ENCODE measurements at regions not wholly inside any gene's neighbourhood (a gene's known extent, or its start where the extent isn't known, plus 50 kb on each side); places are given as distances from the start of the nearest gene placed in this dataset.

DNA sequence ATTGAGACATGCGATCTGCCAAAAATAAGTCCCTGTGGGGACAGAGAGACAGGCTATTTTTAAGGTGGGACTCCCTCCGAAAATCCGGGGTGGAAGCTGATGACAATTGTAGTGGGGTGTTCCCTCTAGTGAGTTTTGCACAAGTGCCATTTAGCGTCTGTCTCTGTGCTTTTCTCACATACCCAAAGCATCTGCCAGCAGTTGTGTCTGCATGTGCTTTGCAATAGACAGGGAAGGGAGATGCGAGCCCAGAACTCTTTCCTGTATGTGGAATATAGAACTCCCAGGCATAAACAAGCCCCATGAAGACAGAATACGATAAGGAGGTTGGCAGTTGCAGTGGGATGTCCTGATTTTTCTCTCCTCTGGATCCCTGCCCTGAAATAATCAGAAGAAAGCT is 282.7 kb upstream of the XYLT1 start:
- in situ Hi-C loops (cut with HindIII; ENCODE audit: low sequenced_read_pairs) = no loop called here
- no peak for DNase-seq (ENCODE audit: low read depth, low spot score)
- H3K4me3 ChIP-seq (ENCODE audit: low read depth, low read length) = no peak overlapping the region
- no peak for TF ChIP-seq CTCF (IDR thresholded peaks at IDR 0.05; ENCODE audit: low read depth, low read length)

DNA sequence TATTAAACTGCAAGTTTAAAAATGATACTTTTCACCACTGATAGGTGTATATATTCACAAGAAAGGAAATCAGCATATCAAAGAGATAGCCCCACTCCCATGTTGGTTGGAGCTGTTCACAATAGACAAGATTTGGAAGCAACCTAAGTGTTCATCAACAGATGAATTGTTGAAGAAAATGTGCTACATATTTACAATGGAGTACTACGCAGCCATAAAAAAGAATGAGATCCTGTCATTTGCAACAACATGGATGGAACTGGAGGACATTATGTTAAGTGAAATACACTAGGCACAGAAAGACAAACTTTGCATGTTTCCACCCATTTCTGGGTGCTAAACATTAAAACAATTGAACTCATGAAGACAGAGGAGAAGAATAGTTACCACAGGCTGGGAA is 278.9 kb upstream of the XYLT1 start:
- in situ Hi-C loops (cut with HindIII; ENCODE audit: low sequenced_read_pairs) = no loop called here

GRCh38 chr16:17748044-17748719 is 277.4 kb upstream of the XYLT1 start:
- no peak for DNase-seq (ENCODE audit: low read depth, low spot score)
- in situ Hi-C loops (cut with HindIII; ENCODE audit: low sequenced_read_pairs) = no loop called here
- TF ChIP-seq CTCF (IDR thresholded peaks at IDR 0.05; ENCODE audit: low read depth, low read length) = no peak
- H3K4me3 ChIP-seq (ENCODE audit: low read depth, low read length) = no peak overlapping the region

More for the DNA sequence above, 278.9 kb upstream of the XYLT1 start:
- no peak for TF ChIP-seq CTCF (IDR thresholded peaks at IDR 0.05; ENCODE audit: low read depth, low read length)
- H3K4me3 ChIP-seq (ENCODE audit: low read depth, low read length) = no peak overlapping the region
- no peak for DNase-seq (ENCODE audit: low read depth, low spot score)

DNA sequence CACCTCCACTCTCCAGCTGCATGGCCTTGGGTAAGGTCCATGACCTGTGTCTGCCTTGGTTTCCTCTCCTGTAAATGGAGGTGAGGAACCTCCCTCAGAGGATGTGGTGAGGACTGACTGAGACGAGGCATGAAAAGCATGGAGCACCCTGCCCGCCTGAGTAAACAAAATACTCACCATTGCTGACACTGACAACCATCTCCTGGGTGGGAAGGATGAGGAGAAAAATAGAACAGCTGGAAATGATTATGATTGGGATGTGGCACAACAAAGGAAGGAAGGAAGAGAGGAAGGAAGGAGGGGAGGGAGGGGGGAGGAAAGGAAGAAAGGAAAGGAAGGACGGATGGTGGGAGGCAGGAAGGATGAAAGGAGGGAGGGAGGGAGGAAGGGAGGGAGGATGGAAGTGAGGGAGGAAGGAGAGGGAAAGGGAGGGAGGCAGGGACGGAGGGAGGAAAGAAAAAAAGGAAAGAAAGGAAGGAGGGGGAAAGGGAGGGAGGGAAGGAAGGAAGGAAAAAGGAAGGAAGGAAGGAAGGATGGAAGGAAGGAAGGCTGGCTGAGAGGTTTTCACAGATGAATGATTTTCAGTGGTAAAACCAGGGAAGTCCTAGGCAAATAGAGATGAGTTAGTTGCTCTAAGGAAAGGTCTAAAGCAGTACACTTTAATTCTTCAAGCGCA is 276.5 kb upstream of the XYLT1 start:
- in situ Hi-C loops (cut with HindIII; ENCODE audit: low sequenced_read_pairs) = no loop called here
- no peak overlapping the region for H3K4me3 ChIP-seq (ENCODE audit: low read depth, low read length)
- DNase-seq (ENCODE audit: low read depth, low spot score) = no peak
- TF ChIP-seq CTCF (IDR thresholded peaks at IDR 0.05; ENCODE audit: low read depth, low read length) = no peak

- no peak overlapping the region for H3K4me3 ChIP-seq (ENCODE audit: low read depth, low read length)
- in situ Hi-C loops (cut with HindIII; ENCODE audit: low sequenced_read_pairs) = no loop called here
- DNase-seq (ENCODE audit: low read depth, low spot score) = no peak
- TF ChIP-seq CTCF (IDR thresholded peaks at IDR 0.05; ENCODE audit: low read depth, low read length) = no peak
These were observed 274.3 kb upstream of the XYLT1 start for GRCh38 chr16:17744921-17745572.

DNA sequence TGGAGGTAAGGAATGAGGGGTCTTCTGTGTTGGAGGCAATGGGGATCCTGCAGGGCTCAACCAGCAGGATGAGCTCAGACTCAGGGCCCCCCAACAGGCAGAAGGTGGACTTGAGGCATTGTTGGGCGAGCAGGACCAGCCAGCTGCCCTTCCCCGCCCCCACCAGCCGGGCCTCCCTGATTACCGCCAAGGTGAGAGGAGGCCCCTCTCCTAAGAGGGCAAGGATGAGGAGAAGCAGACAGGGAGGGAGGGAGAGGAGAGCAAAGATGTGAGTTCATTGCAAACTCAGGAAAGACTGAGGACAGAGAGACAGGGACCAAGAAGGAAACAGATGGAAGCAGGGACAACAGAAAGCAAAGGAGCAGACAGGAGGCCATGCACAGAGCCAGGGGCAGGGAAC is 272.8 kb upstream of the XYLT1 start:
- no peak overlapping the region for H3K4me3 ChIP-seq (ENCODE audit: low read depth, low read length)
- no peak for TF ChIP-seq CTCF (IDR thresholded peaks at IDR 0.05; ENCODE audit: low read depth, low read length)
- DNase-seq (ENCODE audit: low read depth, low spot score) = no peak
- in situ Hi-C loops (cut with HindIII; ENCODE audit: low sequenced_read_pairs) = no loop called here

All from astrocyte of the spinal cord (primary cell).